ENCODE measurements at regions not wholly inside any gene's neighbourhood (a gene's known extent, or its start where the extent isn't known, plus 50 kb on each side); places are given as distances from the start of the nearest gene placed in this dataset.
"Not testable (repeated sequence)": the region's sequence is repeated elsewhere in the genome, so short reads cannot be mapped to it uniquely, and the experiment has no call there.

GRCh38 chr13:65584126-65584525, 1646.0 kb downstream of the PCDH9 start:
- no peaks in the 10 kb centered on the region for H3K36me3 ChIP-seq (replicated peaks; ENCODE audit: insufficient read depth, low read depth)
- H3K4me1 ChIP-seq (ENCODE audit: insufficient read depth) = no peaks in the 10 kb centered on the region
- 50% methylated on average over 2 of the region's 2 CpGs for WGBS (ENCODE audit: low lambda C conversion rate, missing lambda C conversion rate)
- DNase-seq (ENCODE audit: low spot score) = no peak
- H3K79me2 ChIP-seq = no peaks in the 10 kb centered on the region
- H3K9me3 ChIP-seq (ENCODE audit: low read depth) = no peaks in the 10 kb centered on the region
- no peak overlapping the region for H2AFZ ChIP-seq
- no peak overlapping the region for H3K27ac ChIP-seq
- no peaks in the 10 kb centered on the region for H3K9me2 ChIP-seq (replicated peaks; ENCODE audit: insufficient read depth)
- H3K4me2 ChIP-seq = no peak overlapping the region
- H3K27me3 ChIP-seq = no peaks in the 10 kb centered on the region
- H3K4me3 ChIP-seq = no peak overlapping the region
- no peaks in the 10 kb centered on the region for H4K20me1 ChIP-seq (ENCODE audit: insufficient read depth, poor library complexity, severe bottlenecking)
- TF ChIP-seq EZH2 (IDR thresholded peaks at IDR 0.05; ENCODE audit: borderline replicate concordance) (no peak), EZH2phosphoT487 (IDR thresholded peaks at IDR 0.05; ENCODE audit: low read depth, severe bottlenecking, unreplicated experiment) (no peak), CTCF (IDR thresholded peaks at IDR 0.05; ENCODE audit: poor library complexity) (no peak)

GRCh38 chr13:65582160-65582559, 1648.0 kb downstream of the PCDH9 start:
- no peaks in the 10 kb centered on the region for H3K9me3 ChIP-seq (ENCODE audit: low read depth)
- no peaks in the 10 kb centered on the region for H4K20me1 ChIP-seq (ENCODE audit: insufficient read depth, poor library complexity, severe bottlenecking)
- no peaks in the 10 kb centered on the region for H3K36me3 ChIP-seq (replicated peaks; ENCODE audit: insufficient read depth, low read depth)
- H3K79me2 ChIP-seq = no peaks in the 10 kb centered on the region
- TF ChIP-seq EZH2 (IDR thresholded peaks at IDR 0.05; ENCODE audit: borderline replicate concordance) = no peak
- no peak for TF ChIP-seq EZH2phosphoT487 (IDR thresholded peaks at IDR 0.05; ENCODE audit: low read depth, severe bottlenecking, unreplicated experiment)
- no peak for TF ChIP-seq CTCF (IDR thresholded peaks at IDR 0.05; ENCODE audit: poor library complexity)
- H3K4me2 ChIP-seq = no peak overlapping the region
- H3K4me3 ChIP-seq = no peak overlapping the region
- DNase-seq (ENCODE audit: low spot score) = no peak
- no peak overlapping the region for H2AFZ ChIP-seq
- no peak overlapping the region for H3K27ac ChIP-seq
- H3K9me2 ChIP-seq (replicated peaks; ENCODE audit: insufficient read depth) = no peaks in the 10 kb centered on the region
- H3K27me3 ChIP-seq = no peaks in the 10 kb centered on the region
- no peaks in the 10 kb centered on the region for H3K4me1 ChIP-seq (ENCODE audit: insufficient read depth)

DNA sequence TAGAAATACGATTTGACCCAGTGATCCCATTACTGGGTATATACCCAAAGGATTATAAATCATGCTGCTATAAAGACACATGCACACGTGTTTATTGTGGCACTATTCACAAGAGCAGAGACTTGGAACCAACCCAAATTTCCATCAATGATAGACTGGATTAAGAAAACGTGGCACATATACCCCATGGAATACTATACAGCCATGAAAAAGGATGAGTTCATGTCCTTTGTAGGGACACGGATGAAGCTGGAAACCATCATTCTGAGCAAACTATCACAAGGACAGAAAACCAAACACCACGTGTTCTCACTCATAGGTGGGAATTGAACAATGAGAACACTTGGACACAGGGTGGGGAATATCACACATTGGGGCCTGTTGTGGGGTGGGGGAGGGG, 1665.6 kb downstream of the PCDH9 start:
- not testable (repeated sequence) for H2AFZ ChIP-seq; H3K9me3 ChIP-seq (ENCODE audit: low read depth); H3K27me3 ChIP-seq; H3K9me2 ChIP-seq (replicated peaks; ENCODE audit: insufficient read depth); H3K79me2 ChIP-seq; H3K4me1 ChIP-seq (ENCODE audit: insufficient read depth); H3K36me3 ChIP-seq (replicated peaks; ENCODE audit: insufficient read depth, low read depth); H4K20me1 ChIP-seq (ENCODE audit: insufficient read depth, poor library complexity, severe bottlenecking); DNase-seq (ENCODE audit: low spot score); H3K27ac ChIP-seq; H3K4me2 ChIP-seq; H3K4me3 ChIP-seq
- 84% methylated on average over 5 of the region's 5 CpGs for WGBS (ENCODE audit: low lambda C conversion rate, missing lambda C conversion rate)

- H3K9me3 ChIP-seq (ENCODE audit: low read depth) = no peaks in the 10 kb centered on the region
- no peaks in the 10 kb centered on the region for H3K36me3 ChIP-seq (replicated peaks; ENCODE audit: insufficient read depth, low read depth)
- H3K79me2 ChIP-seq = no peaks in the 10 kb centered on the region
- no peaks in the 10 kb centered on the region for H3K4me1 ChIP-seq (ENCODE audit: insufficient read depth)
- no peak for DNase-seq (ENCODE audit: low spot score)
- H4K20me1 ChIP-seq (ENCODE audit: insufficient read depth, poor library complexity, severe bottlenecking) = no peaks in the 10 kb centered on the region
- H3K4me2 ChIP-seq = no peak overlapping the region
- H3K27me3 ChIP-seq = no peaks in the 10 kb centered on the region
- no peak overlapping the region for H2AFZ ChIP-seq
- WGBS (ENCODE audit: low lambda C conversion rate, missing lambda C conversion rate) = 93% methylated on average over 3 of the region's 3 CpGs
- no peak overlapping the region for H3K27ac ChIP-seq
- no peaks in the 10 kb centered on the region for H3K9me2 ChIP-seq (replicated peaks; ENCODE audit: insufficient read depth)
- TF ChIP-seq CTCF (IDR thresholded peaks at IDR 0.05; ENCODE audit: poor library complexity) = no peak
- TF ChIP-seq EZH2 (IDR thresholded peaks at IDR 0.05; ENCODE audit: borderline replicate concordance) = no peak
- TF ChIP-seq EZH2phosphoT487 (IDR thresholded peaks at IDR 0.05; ENCODE audit: low read depth, severe bottlenecking, unreplicated experiment) = no peak
- no peak overlapping the region for H3K4me3 ChIP-seq
These were observed 1667.8 kb downstream of the PCDH9 start for GRCh38 chr13:65562305-65562704.

Measured in hepatocyte (in vitro differentiated cells).